ENCODE measurements at regions not wholly inside any gene's neighbourhood (a gene's known extent, or its start where the extent isn't known, plus 50 kb on each side); places are given as distances from the start of the nearest gene placed in this dataset.

GRCh38 chr4:32180086-32180485, 1459.9 kb downstream of the PCDH7 start:
- no peaks in the 10 kb centered on the region for H3K27me3 ChIP-seq
- H3K27ac ChIP-seq = no peak overlapping the region
- H3K4me3 ChIP-seq = no peak overlapping the region
- TF ChIP-seq CTCF (IDR thresholded peaks at IDR 0.05) = no peak
- no peaks in the 10 kb centered on the region for H3K36me3 ChIP-seq
- ATAC-seq (ENCODE audit: low FRiP score in 2 of 2) (no peak), DNase-seq (no peak)
- no peaks in the 10 kb centered on the region for H3K9me3 ChIP-seq
- H3K4me1 ChIP-seq = no peaks in the 10 kb centered on the region

- DNase-seq = no peak
- ATAC-seq (ENCODE audit: low FRiP score in 2 of 2) = no peak
- Histone ChIP-seq H3K4me1 (no peaks in the 10 kb centered on the region), H3K27ac (no peak overlapping the region), H3K27me3 (no peaks in the 10 kb centered on the region), H3K4me3 (no peak overlapping the region), H3K9me3 (no peaks in the 10 kb centered on the region), H3K36me3 (no peaks in the 10 kb centered on the region)
- no peak for TF ChIP-seq POLR2A (IDR thresholded peaks at IDR 0.05)
- TF ChIP-seq EP300 (IDR thresholded peaks at IDR 0.05) = no peak
- no peak for TF ChIP-seq POLR2AphosphoS5 (IDR thresholded peaks at IDR 0.05)
- TF ChIP-seq CTCF (IDR thresholded peaks at IDR 0.05) = no peak
- 51 to 53% methylated on average over 2 of the region's 2 CpGs for WGBS, 2 donors
These were observed 1464.0 kb downstream of the PCDH7 start for GRCh38 chr4:32184186-32184585.

- TF ChIP-seq EP300 (IDR thresholded peaks at IDR 0.05) (no peak), POLR2A (IDR thresholded peaks at IDR 0.05) (no peak), POLR2AphosphoS5 (IDR thresholded peaks at IDR 0.05) (no peak), CTCF (IDR thresholded peaks at IDR 0.05) (no peak)
- H3K9me3 ChIP-seq = no peaks in the 10 kb centered on the region
- peak in 1 of 2 donors; percentile 38 for DNase-seq
These were observed 1469.0 kb downstream of the PCDH7 start for GRCh38 chr4:32189130-32189529.

GRCh38 chr4:32189788-32190187, 1469.6 kb downstream of the PCDH7 start:
- no peak overlapping the region for H3K27ac ChIP-seq
- no peaks in the 10 kb centered on the region for H3K4me1 ChIP-seq
- peak in 1 of 2 donors; percentile 11 for DNase-seq
- no peak for ATAC-seq (ENCODE audit: low FRiP score in 2 of 2)
- TF ChIP-seq EP300 (IDR thresholded peaks at IDR 0.05) (no peak), POLR2A (IDR thresholded peaks at IDR 0.05) (no peak), POLR2AphosphoS5 (IDR thresholded peaks at IDR 0.05) (no peak), CTCF (IDR thresholded peaks at IDR 0.05) (no peak)
- no peak overlapping the region for H3K4me3 ChIP-seq
- no peaks in the 10 kb centered on the region for H3K9me3 ChIP-seq
- WGBS, 2 donors = 90 to 96% methylated on average over 3 to 5 of the region's 5 CpGs
- no peaks in the 10 kb centered on the region for H3K36me3 ChIP-seq
- no peaks in the 10 kb centered on the region for H3K27me3 ChIP-seq

More at GRCh38 chr4:32189130-32189529, 1469.0 kb downstream of the PCDH7 start:
- peak; percentile 17 to 26 for ATAC-seq (ENCODE audit: low FRiP score in 2 of 2)
- Histone ChIP-seq H3K36me3 (no peaks in the 10 kb centered on the region), H3K27ac (no peak overlapping the region), H3K27me3 (no peaks in the 10 kb centered on the region), H3K4me3 (no peak overlapping the region), H3K4me1 (no peaks in the 10 kb centered on the region)
- 79 to 91% methylated on average over 6 to 10 of the region's 10 CpGs for WGBS, 2 donors

GRCh38 chr4:32191961-32192360, 1471.8 kb downstream of the PCDH7 start:
- H3K36me3 ChIP-seq = no peaks in the 10 kb centered on the region
- H3K27ac ChIP-seq = no peak overlapping the region
- DNase-seq (no peak), ATAC-seq (ENCODE audit: low FRiP score in 2 of 2) (no peak)
- no peaks in the 10 kb centered on the region for H3K27me3 ChIP-seq
- TF ChIP-seq POLR2A (IDR thresholded peaks at IDR 0.05) (no peak), CTCF (IDR thresholded peaks at IDR 0.05) (no peak), POLR2AphosphoS5 (IDR thresholded peaks at IDR 0.05) (no peak), EP300 (IDR thresholded peaks at IDR 0.05) (no peak)
- H3K4me1 ChIP-seq = no peaks in the 10 kb centered on the region
- 63 to 67% methylated on average over 4 of the region's 4 CpGs for WGBS, 2 donors
- no peak overlapping the region for H3K4me3 ChIP-seq
- no peaks in the 10 kb centered on the region for H3K9me3 ChIP-seq
